Upper lobe of right lung (tissue), 1 donor: ENCODE measurements at regions not wholly inside any gene's neighbourhood (a gene's known extent, or its start where the extent isn't known, plus 50 kb on each side); places are given as distances from the start of the nearest gene placed in this dataset.

Experiments used
- ATAC-seq: fragments of 200-7000 bp; cut with Tn5 transposase; one replicate; pipeline ENCODE4 v1.9.1; 2020; ENCODE audit warnings: mild to moderate bottlenecking, moderate library complexity
- DNase-seq: peaks from one replicate; pipeline ENCODE4 v3.0.0-alpha.2; 2020
- H3K27ac ChIP-seq: fragments of 200-600 bp; one replicate; pipeline ENCODE4 v1.8.0; 2022
- H3K27me3 ChIP-seq: fragments of 200-600 bp; one replicate; pipeline ENCODE4 v1.8.0; 2022; ENCODE audit warnings: mild to moderate bottlenecking
- H3K36me3 ChIP-seq: fragments of 200-600 bp; one replicate; pipeline ENCODE4 v1.8.0; 2022
- H3K4me1 ChIP-seq: fragments of 200-600 bp; one replicate; pipeline ENCODE4 v1.8.0; 2022
- H3K4me3 ChIP-seq: fragments of 200-600 bp; one replicate; pipeline ENCODE4 v1.8.0; 2022; ENCODE audit warnings: mild to moderate bottlenecking
- H3K9me3 ChIP-seq: fragments of 200-600 bp; one replicate; pipeline ENCODE4 v1.8.0; 2022
- intact Hi-C: fragments of 100-400 bp; cut with DNase I; formaldehyde crosslinking; loops from one replicate; pipeline ENCODE4 v1.11.0; 2022
- TF ChIP-seq, protein P1 (sequence below): fragments of 200-600 bp; IDR thresholded peaks from one replicate; pipeline ENCODE4 v1.8.0; 2022; ENCODE audit warnings: antibody characterized with exemption
- donor health status: DM: no; HTN: yes; CAD: no; lungs with severe emphysema.

GRCh38 chr14:49367696-49368095 is 218.5 kb downstream of the RPS29 start:
- Histone ChIP-seq H3K36me3 (no peaks in the 10 kb centered on the region), H3K27ac (no peak overlapping the region), H3K9me3 (no peaks in the 10 kb centered on the region), H3K4me3 (no peak overlapping the region), H3K4me1 (no peaks in the 10 kb centered on the region), H3K27me3 (no peaks in the 10 kb centered on the region)
- TF ChIP-seq, protein P1, sequence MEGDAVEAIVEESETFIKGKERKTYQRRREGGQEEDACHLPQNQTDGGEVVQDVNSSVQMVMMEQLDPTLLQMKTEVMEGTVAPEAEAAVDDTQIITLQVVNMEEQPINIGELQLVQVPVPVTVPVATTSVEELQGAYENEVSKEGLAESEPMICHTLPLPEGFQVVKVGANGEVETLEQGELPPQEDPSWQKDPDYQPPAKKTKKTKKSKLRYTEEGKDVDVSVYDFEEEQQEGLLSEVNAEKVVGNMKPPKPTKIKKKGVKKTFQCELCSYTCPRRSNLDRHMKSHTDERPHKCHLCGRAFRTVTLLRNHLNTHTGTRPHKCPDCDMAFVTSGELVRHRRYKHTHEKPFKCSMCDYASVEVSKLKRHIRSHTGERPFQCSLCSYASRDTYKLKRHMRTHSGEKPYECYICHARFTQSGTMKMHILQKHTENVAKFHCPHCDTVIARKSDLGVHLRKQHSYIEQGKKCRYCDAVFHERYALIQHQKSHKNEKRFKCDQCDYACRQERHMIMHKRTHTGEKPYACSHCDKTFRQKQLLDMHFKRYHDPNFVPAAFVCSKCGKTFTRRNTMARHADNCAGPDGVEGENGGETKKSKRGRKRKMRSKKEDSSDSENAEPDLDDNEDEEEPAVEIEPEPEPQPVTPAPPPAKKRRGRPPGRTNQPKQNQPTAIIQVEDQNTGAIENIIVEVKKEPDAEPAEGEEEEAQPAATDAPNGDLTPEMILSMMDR, result no peak
- no peak for DNase-seq
- intact Hi-C loops, result no loop called here
- no peak for ATAC-seq

GRCh38 chr14:49366416-49366815 is 219.8 kb downstream of the RPS29 start:
- TF ChIP-seq, protein P1, result no peak
- ATAC-seq (no peak), DNase-seq (no peak)
- no peak overlapping the region for H3K4me3 ChIP-seq
- no peaks in the 10 kb centered on the region for H3K36me3 ChIP-seq
- no peaks in the 10 kb centered on the region for H3K9me3 ChIP-seq
- no peak overlapping the region for H3K27ac ChIP-seq
- H3K4me1 ChIP-seq, result no peaks in the 10 kb centered on the region
- no peaks in the 10 kb centered on the region for H3K27me3 ChIP-seq
- intact Hi-C loops, result no loop called here

GRCh38 chr14:49364752-49365117 is 221.4 kb downstream of the RPS29 start:
- Histone ChIP-seq H3K27ac (no peak overlapping the region), H3K27me3 (no peaks in the 10 kb centered on the region), H3K4me3 (no peak overlapping the region), H3K4me1 (no peaks in the 10 kb centered on the region), H3K36me3 (no peaks in the 10 kb centered on the region), H3K9me3 (no peaks in the 10 kb centered on the region)
- DNase-seq (no peak), ATAC-seq (no peak)
- intact Hi-C loops, result no loop called here
- TF ChIP-seq, protein P1, result no peak

DNA sequence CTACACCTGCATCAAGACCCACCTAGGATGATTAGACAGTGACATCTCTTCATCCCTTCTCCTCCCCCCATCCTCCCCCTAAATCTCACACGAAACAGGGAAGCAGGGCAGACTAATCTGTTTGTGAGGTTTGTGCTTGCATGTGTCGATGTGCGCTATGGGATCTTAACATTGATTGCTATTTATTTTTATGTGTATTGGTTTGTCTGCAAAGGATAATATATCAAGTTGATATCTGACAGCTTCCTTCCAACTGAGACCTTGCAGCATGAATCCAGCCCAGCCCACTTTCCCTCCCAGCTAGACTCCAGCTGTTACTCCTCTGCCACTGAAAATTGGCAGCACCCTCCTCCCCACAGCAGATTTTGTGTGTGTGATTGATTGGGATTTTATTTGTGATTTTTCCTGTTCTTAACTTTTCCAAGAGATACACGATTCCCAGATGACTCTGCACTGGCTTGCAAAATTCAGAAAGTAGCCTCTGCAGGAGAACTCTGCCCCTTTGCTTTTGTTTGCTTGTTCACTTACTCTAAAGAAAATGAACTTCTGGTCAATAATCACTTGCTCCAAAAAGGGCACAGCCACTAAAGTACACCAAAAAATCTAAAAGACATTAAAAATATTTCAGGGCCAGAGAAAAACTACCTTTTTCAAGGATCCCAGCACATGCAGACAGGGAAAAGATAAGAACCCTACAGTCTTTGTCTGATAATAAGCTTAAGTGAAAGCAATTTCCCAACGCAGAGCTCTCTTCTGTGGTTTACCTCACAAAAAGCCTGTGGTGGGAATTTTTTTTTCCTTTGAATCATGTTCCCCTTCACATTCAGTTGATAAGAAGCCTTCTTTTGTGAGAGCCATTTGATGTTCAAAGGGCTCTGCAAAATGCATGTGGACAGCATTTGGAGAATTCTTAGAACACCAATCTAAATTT is 222.1 kb downstream of the RPS29 start:
- TF ChIP-seq, protein P1, result no peak
- Histone ChIP-seq H3K36me3 (no peaks in the 10 kb centered on the region), H3K4me3 (no peak overlapping the region), H3K27ac (no peak overlapping the region), H3K27me3 (no peaks in the 10 kb centered on the region), H3K4me1 (no peaks in the 10 kb centered on the region), H3K9me3 (no peaks in the 10 kb centered on the region)
- no peak for ATAC-seq
- intact Hi-C loops, result no loop called here
- DNase-seq, result no peak

DNA sequence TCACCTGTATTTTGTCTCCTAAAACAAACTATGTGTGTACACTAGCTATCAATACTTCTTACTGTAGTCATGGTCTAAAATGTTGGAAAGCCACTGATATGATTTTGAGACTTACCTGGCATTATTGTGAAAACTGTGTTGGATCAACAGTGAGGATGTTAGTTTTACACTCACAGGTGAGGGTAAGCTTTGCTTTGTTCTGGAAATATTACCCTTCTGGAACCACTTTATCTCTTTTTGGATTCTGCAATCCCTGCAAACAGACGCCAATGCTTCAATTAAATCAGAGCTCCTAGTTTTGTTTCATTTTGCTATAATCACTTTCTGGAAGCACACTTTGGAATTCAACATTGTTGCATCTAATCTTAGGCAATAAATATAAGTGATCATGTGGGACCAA is 223.3 kb downstream of the RPS29 start:
- DNase-seq, result no peak
- Histone ChIP-seq H3K27me3 (no peaks in the 10 kb centered on the region), H3K9me3 (no peaks in the 10 kb centered on the region), H3K27ac (no peak overlapping the region), H3K4me3 (no peak overlapping the region), H3K4me1 (no peaks in the 10 kb centered on the region), H3K36me3 (no peaks in the 10 kb centered on the region)
- TF ChIP-seq, protein P1, result no peak
- intact Hi-C loops, result no loop called here
- ATAC-seq, result no peak
